KMS-11 (cell line): ENCODE measurements at regions not wholly inside any gene's neighbourhood (a gene's known extent, or its start where the extent isn't known, plus 50 kb on each side); places are given as distances from the start of the nearest gene placed in this dataset.
"Not testable (repeated sequence)": the region's sequence is repeated elsewhere in the genome, so short reads cannot be mapped to it uniquely, and the experiment has no call there.

ENCODE experiments used
- H2AFZ ChIP-seq: fragments of 200-600 bp; sonication (generic); 2 replicates; pipeline ENCODE4 v1.6.1; 2016; ENCODE audit warnings: antibody characterized with exemption, mixed run types, low read depth
- H3K27ac ChIP-seq: fragments of 200-600 bp; sonication (generic); 2 replicates; pipeline ENCODE4 v1.6.1; 2016; ENCODE audit warnings: mild to moderate bottlenecking, mixed run types
- H3K27me3 ChIP-seq: fragments of 200-600 bp; sonication (generic); 2 replicates; pipeline ENCODE4 v1.6.1; 2017; ENCODE audit warnings: mild to moderate bottlenecking, low read depth, mixed run types, moderate library complexity; ENCODE audit not compliant: insufficient read depth
- H3K36me3 ChIP-seq: fragments of 200-600 bp; sonication (generic); 2 replicates; pipeline ENCODE4 v1.6.1; 2017; ENCODE audit warnings: mild to moderate bottlenecking, mixed run types; ENCODE audit not compliant: insufficient read depth
- H3K4me1 ChIP-seq: fragments of 200-600 bp; sonication (generic); 2 replicates; pipeline ENCODE4 v1.6.1; 2016; ENCODE audit warnings: mild to moderate bottlenecking, low read depth, mixed run types; ENCODE audit not compliant: poor library complexity, severe bottlenecking
- H3K4me2 ChIP-seq: fragments of 200-600 bp; sonication (generic); 2 replicates; pipeline ENCODE4 v1.7.0; 2016; ENCODE audit warnings: mild to moderate bottlenecking, mixed run types
- H3K4me3 ChIP-seq: fragments of 200-600 bp; sonication (generic); IDR thresholded peaks from 2 replicates; pipeline ENCODE4 v1.6.1; 2017; ENCODE audit warnings: low read depth, low read length, mixed read lengths; ENCODE audit not compliant: insufficient read depth
- H3K79me2 ChIP-seq: fragments of 200-600 bp; sonication (generic); 2 replicates; pipeline ENCODE4 v1.6.1; 2016; ENCODE audit warnings: low read depth, mixed run types; ENCODE audit not compliant: insufficient read depth
- H3K9ac ChIP-seq: fragments of 200-600 bp; sonication (generic); 2 replicates; pipeline ENCODE4 v1.6.1; 2016; ENCODE audit warnings: mild to moderate bottlenecking, mixed run types
- H4K20me1 ChIP-seq: fragments of 200-600 bp; sonication (generic); 2 replicates; pipeline ENCODE4 v1.6.1; 2016; ENCODE audit warnings: mild to moderate bottlenecking, mixed run types; ENCODE audit not compliant: insufficient read depth

- not testable (repeated sequence) for H3K79me2 ChIP-seq, H3K4me2 ChIP-seq, H3K36me3 ChIP-seq, H3K9ac ChIP-seq, H3K27ac ChIP-seq, H3K4me3 ChIP-seq, H3K27me3 ChIP-seq, H3K4me1 ChIP-seq, H2AFZ ChIP-seq, H4K20me1 ChIP-seq
Observed at GRCh38 chr1:149157409-149157808, 54.1 kb upstream of the NBPF9 start.

GRCh38 chr1:149158308-149158707 is 55.0 kb upstream of the NBPF9 start:
- not testable (repeated sequence) for H3K27me3 ChIP-seq, H3K79me2 ChIP-seq, H3K4me2 ChIP-seq, H3K4me3 ChIP-seq, H3K27ac ChIP-seq, H4K20me1 ChIP-seq, H3K4me1 ChIP-seq, H2AFZ ChIP-seq, H3K9ac ChIP-seq, H3K36me3 ChIP-seq

- H3K4me1 ChIP-seq = peaks cover 14% of the 10 kb centered on the region
- H3K36me3 ChIP-seq, H3K79me2 ChIP-seq, H3K4me3 ChIP-seq, H2AFZ ChIP-seq, H3K9ac ChIP-seq, H3K4me2 ChIP-seq, H3K27ac ChIP-seq, H3K27me3 ChIP-seq, H4K20me1 ChIP-seq: not testable (repeated sequence)
Observed at GRCh38 chr1:149163063-149163444, 59.7 kb upstream of the NBPF9 start.

- H3K79me2 ChIP-seq, H3K4me2 ChIP-seq, H4K20me1 ChIP-seq, H3K36me3 ChIP-seq, H2AFZ ChIP-seq, H3K27me3 ChIP-seq, H3K27ac ChIP-seq, H3K4me3 ChIP-seq, H3K4me1 ChIP-seq, H3K9ac ChIP-seq: not testable (repeated sequence)
Observed at GRCh38 chr1:149174765-149175164, 71.4 kb upstream of the NBPF9 start.

GRCh38 chr1:149175812-149176211 is 72.5 kb upstream of the NBPF9 start:
- not testable (repeated sequence) for H3K79me2 ChIP-seq, H3K4me1 ChIP-seq, H4K20me1 ChIP-seq, H3K36me3 ChIP-seq, H3K4me3 ChIP-seq, H3K27me3 ChIP-seq, H3K27ac ChIP-seq
- Histone ChIP-seq H3K4me2 (peak overlapping the region; percentile 42; the same call in 1 of the 2 replicates), H3K9ac (peak overlapping the region; percentile 30; the same call in 1 of the 2 replicates), H2AFZ (0 out of 2 replicates have a peak overlapping the region, but pooled peaks have one; percentile 14)

GRCh38 chr1:149176453-149177316 is 73.3 kb upstream of the NBPF9 start:
- not testable (repeated sequence) for H3K27me3 ChIP-seq, H3K36me3 ChIP-seq, H3K79me2 ChIP-seq, H3K4me3 ChIP-seq, H4K20me1 ChIP-seq, H3K4me1 ChIP-seq, H3K4me2 ChIP-seq, H3K27ac ChIP-seq
- H3K9ac ChIP-seq = peak overlapping the region; percentile 44; the same call in 1 of the 2 replicates
- peak overlapping the region; percentile 44; the same call in 1 of the 2 replicates for H2AFZ ChIP-seq

GRCh38 chr1:149190742-149191141 is 87.4 kb upstream of the NBPF9 start:
- not testable (repeated sequence) for H3K27ac ChIP-seq, H4K20me1 ChIP-seq, H3K9ac ChIP-seq, H2AFZ ChIP-seq, H3K27me3 ChIP-seq, H3K36me3 ChIP-seq, H3K79me2 ChIP-seq, H3K4me3 ChIP-seq
- Histone ChIP-seq H3K4me1 (peaks cover 11% of the 10 kb centered on the region), H3K4me2 (peak overlapping the region; percentile 0; the same call in 1 of the 2 replicates)

GRCh38 chr1:149196651-149197050 is 93.3 kb upstream of the NBPF9 start:
- H3K4me2 ChIP-seq, H3K79me2 ChIP-seq, H3K9ac ChIP-seq, H3K27me3 ChIP-seq, H4K20me1 ChIP-seq, H3K4me1 ChIP-seq, H3K36me3 ChIP-seq, H3K27ac ChIP-seq, H2AFZ ChIP-seq, H3K4me3 ChIP-seq: not testable (repeated sequence)

GRCh38 chr1:149200567-149200966 is 97.2 kb upstream of the NBPF9 start:
- peaks cover 11% of the 10 kb centered on the region for H3K4me1 ChIP-seq
- H3K4me2 ChIP-seq, H3K36me3 ChIP-seq, H2AFZ ChIP-seq, H3K27ac ChIP-seq, H3K9ac ChIP-seq, H4K20me1 ChIP-seq, H3K79me2 ChIP-seq, H3K27me3 ChIP-seq, H3K4me3 ChIP-seq: not testable (repeated sequence)

- peaks cover 11% of the 10 kb centered on the region for H3K4me1 ChIP-seq
- H2AFZ ChIP-seq, H3K27me3 ChIP-seq, H3K36me3 ChIP-seq, H3K27ac ChIP-seq, H3K9ac ChIP-seq, H3K4me2 ChIP-seq, H3K4me3 ChIP-seq, H4K20me1 ChIP-seq, H3K79me2 ChIP-seq: not testable (repeated sequence)
Observed at GRCh38 chr1:149202283-149202682, 98.9 kb upstream of the NBPF9 start.
